RPMI8226 (cell line): ENCODE measurements at regions not wholly inside any gene's neighbourhood (a gene's known extent, or its start where the extent isn't known, plus 50 kb on each side); places are given as distances from the start of the nearest gene placed in this dataset.
A peak's percentile ranks its signal among the peaks of the same experiment; 100 is the strongest.

ENCODE experiments used
- DNase-seq: peaks from one replicate; pipeline ENCODE4 v3.0.0-alpha.2; 2015

DNA sequence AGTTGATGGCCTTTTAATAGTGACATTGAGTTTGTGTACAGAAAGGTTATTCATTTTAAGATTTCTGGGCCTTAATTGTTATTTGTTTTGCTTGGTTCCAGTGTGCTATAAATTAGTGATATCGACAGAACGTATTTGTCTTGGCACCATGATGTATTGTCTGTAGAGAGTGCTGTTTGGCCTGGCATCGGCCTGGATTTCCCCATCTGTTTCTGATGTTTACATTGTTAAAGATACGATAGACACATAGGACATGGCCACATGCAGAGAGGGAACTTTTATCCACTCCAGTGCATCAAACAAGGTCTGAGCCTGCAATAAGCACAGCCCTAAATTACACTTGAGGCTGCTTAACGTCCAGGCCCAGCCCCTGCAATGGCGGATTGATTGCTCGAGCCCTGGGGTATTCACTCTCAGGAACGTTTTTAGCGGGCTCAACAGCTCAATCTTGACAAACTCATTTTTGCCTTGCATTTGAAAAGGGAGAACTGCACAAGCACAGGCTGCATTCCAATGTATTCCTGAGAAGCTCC is 144.7 kb downstream of the SLC4A3 start:
- DNase-seq = no peak

- DNase-seq = no peak
Observed at GRCh38 chr2:219772697-219773096, 145.3 kb downstream of the SLC4A3 start.

DNA sequence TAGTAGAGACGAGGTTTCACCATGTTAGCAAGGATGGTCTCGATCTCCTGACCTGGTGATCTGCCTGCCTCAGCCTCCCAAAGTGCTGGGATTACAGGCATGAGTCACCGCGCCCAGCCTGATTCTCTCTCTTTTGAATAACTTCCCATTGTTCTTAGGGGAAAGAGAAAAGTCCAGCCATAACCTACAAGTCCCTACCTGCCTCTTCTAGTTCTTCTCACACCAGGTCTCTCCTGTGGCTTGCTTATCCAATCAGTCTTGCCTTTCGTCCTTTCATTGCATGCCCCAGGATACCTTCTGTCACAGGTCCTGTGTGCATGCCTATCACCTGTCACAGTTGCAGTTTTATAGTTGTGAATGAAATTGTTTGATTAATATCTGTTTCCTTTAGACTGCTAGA is 148.1 kb downstream of the SLC4A3 start:
- DNase-seq = no peak

DNA sequence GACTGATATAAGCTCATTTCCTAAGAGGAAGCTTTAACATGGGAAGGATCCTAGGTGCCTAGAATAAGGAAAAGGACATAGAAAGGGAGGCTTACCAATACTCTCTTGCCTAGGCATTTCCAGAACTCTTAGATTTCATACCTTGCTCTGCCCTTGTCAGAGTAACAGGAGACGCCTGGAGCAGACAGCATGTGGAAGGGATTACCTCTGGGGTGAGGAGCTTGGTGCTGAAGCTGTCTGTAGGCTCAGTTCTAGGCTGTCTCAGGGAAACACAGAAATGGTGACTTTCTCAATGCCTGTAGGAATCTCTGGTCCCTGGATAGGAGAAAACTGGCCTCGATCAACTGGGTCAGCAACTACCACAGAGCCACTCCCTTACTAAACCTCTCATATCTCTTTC is 150.0 kb downstream of the SLC4A3 start:
- no peak for DNase-seq

GRCh38 chr2:219778189-219778588 is 150.8 kb downstream of the SLC4A3 start:
- no peak for DNase-seq

DNA sequence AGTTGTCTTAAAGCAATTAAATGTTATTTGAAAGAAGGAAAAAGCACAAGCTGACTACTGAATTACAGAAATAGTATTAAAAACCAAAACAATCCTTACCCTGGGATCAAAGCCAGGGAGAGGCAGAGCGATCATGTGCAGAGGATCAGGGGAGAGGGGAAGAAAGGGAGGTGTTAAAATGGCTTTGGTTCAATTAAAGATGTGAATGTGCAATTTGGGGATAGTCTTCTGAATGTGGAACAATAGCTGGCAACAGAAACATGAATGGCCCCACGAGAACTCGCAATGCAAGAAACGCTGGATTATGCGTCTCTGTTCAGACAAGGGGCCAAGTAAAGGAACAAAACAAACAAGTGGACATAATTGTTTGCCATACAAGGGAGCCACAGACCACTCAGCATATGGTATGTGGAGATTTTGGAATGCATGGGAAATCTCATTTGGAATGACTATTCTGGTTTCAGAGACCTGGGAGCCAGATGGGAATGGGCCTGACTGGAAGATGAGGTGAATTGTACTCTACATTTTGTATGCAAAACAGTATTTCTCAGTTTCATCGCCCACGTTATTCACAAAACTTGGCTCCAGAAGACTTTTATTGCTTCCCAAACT is 155.4 kb downstream of the SLC4A3 start:
- DNase-seq = no peak

- no peak for DNase-seq
Observed at GRCh38 chr2:219783359-219783975, 156.0 kb downstream of the SLC4A3 start.

GRCh38 chr2:219784178-219784577 is 156.7 kb downstream of the SLC4A3 start:
- DNase-seq = no peak

GRCh38 chr2:219789476-219789875 is 162.0 kb downstream of the SLC4A3 start:
- no peak for DNase-seq

GRCh38 chr2:219792446-219792845 is 165.0 kb downstream of the SLC4A3 start:
- DNase-seq = no peak

- no peak for DNase-seq
Observed at GRCh38 chr2:219798430-219798829, 171.0 kb downstream of the SLC4A3 start.

- no peak for DNase-seq
Observed at GRCh38 chr2:219803294-219803693, 175.9 kb downstream of the SLC4A3 start.

DNA sequence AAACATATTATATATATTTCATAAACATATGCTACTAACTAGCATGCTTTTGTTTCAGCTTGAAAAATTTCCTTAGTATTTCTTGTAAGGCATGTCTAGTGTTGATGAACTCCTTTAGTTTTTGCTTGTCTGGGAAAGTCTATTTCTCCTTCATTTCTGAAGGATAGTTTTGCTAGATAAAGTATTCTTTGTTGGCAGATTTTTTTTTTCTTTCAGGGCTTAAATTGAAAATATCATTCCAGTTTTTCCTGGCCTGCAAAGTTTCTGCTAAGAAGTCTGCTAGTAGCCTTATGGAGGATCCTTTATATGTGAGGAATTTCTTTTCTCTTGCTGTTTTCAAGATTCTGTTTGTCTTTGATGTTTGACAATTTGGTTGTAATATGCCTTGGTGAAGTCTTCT is 183.5 kb downstream of the SLC4A3 start:
- no peak for DNase-seq

GRCh38 chr2:219812672-219813071 is 185.2 kb downstream of the SLC4A3 start:
- no peak for DNase-seq

- DNase-seq = no peak
Observed at GRCh38 chr2:219820767-219821166, 193.3 kb downstream of the SLC4A3 start.

- DNase-seq = no peak
Observed at GRCh38 chr2:219823574-219823973, 196.1 kb downstream of the SLC4A3 start.

DNA sequence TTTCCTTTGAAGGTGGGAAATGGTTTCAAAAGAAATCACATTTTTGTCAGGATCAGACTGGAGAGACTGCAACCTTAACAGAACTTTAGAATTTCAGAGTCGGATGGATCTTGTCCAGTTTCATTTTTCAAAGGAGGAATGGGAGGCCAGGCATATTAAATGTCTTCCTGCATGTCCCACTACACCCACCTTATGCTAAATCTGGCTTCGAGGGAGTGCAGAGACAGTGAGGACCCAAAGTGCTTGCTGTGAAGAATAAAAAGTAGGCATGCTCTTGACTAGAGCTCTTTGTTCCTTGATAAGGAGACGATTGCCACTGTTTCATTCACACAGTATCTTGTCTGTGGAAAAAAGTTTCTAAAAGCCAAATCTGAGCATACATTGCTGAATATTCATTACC is 197.6 kb downstream of the SLC4A3 start:
- no peak for DNase-seq

DNA sequence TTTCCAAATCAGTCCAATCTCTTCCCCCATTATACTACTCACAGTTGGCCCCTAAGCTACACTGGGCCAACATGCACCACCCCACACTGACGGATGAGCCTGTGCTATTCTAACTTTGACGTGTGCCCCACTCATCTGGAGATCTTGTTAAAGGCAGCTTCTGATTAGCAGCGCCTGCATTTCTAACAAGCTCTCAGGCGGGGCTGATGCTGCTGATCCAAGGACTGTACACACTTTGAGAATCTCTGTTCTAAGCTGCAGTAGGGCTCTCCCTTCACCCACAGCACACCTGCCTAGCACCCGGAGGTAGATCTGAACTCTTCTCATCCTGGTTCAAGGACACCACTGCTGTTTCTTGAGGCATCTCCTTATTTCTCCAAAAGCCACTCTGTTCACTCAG is 200.7 kb downstream of the SLC4A3 start:
- DNase-seq = no peak

- no peak for DNase-seq
Observed at GRCh38 chr2:219829667-219830352, 202.4 kb downstream of the SLC4A3 start.

DNA sequence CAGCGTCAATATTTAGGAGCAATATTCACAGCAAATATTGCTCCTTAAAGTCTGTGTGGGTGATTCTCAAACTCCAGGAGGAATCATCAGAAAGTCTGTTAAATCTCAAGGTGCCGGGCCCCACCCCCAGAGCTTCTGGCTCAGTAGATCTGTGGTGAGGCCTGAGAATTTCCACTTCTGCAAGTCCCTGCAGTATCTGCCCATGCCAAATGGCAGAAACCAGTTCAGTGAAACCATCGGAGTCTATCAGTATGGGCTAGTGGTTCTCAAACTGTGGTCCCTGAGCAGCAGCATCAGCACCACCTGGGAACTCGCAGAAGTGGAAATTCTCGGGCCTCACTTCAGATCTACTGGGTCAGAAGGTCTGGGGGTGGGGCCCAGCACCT is 202.9 kb downstream of the SLC4A3 start:
- no peak for DNase-seq

GRCh38 chr2:219831957-219832356 is 204.5 kb downstream of the SLC4A3 start:
- no peak for DNase-seq

DNA sequence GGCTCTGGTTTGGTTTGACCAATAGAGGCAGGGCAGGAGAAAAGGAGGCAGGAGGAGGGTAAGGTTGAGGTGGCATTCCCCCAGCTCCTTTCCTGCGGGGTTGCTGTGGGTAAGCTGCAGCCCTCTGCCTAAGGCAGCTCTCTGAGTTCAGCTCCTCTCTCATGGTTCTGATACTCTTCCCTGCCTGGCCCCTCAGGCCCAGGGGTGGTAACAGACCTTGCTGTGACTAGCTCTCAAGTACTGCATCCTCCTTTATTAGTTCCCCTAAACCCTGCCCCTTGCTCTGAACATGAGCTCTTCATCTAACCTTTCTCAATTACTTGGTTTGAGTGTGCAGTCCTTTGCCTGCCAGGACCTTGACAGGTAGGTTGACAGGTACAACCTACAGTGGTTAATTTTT is 205.5 kb downstream of the SLC4A3 start:
- DNase-seq = no peak

DNA sequence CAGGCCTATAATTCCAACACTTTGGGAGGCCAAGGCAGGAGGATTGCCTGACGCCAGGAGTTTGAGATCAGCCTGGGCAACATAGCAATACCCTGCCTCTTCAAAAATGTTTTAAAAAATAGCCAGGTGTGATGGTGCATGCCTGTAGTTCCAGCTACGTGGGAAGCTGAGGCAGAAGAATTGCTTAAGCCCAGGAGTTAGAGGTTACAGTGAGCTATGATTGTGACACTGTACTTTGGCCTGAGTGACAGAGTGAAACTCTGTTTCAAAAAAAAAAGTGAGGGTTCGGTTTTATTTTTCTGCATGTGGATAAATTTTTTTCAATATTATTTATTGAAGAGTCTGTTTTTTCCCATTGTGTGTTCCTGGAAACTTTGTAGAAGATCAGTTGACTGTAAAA is 208.1 kb downstream of the SLC4A3 start:
- no peak for DNase-seq

GRCh38 chr2:219836647-219837177 is 209.3 kb downstream of the SLC4A3 start:
- DNase-seq = peak; percentile 27
